BJ (cell line): ENCODE measurements at regions not wholly inside any gene's neighbourhood (a gene's known extent, or its start where the extent isn't known, plus 50 kb on each side); places are given as distances from the start of the nearest gene placed in this dataset.
"Not testable (repeated sequence)": the region's sequence is repeated elsewhere in the genome, so short reads cannot be mapped to it uniquely, and the experiment has no call there.

Source experiments
- CTCF ChIA-PET: fragments of 350-600 bp; formaldehyde crosslinking; extraction: SDS; loops from one replicate; lab custom pipeline; 2021; ENCODE audit warnings: antibody characterized with exemption, inconsistent platforms; lab: Yijun Ruan, JAX
- POLR2A ChIA-PET: fragments of 300-600 bp; sonication (Branson Sonifier 250); formaldehyde crosslinking; extraction: SDS; loops from one replicate; lab custom pipeline; 2021; ENCODE audit warnings: antibody characterized with exemption; lab: Charles Lee
- DNase-seq: peaks from one replicate; pipeline ENCODE4 v3.0.0-alpha.2; 2011; ENCODE audit warnings: low read depth
- H3K27me3 ChIP-seq: 2 replicates; pipeline ENCODE4 v1.6.0; 2011; ENCODE audit warnings: low read length; ENCODE audit not compliant: control insufficient read depth, insufficient read depth
- H3K36me3 ChIP-seq: 2 replicates; pipeline ENCODE4 v1.5.1; 2011; ENCODE audit warnings: low read length; ENCODE audit not compliant: control insufficient read depth, insufficient read depth
- H3K4me3 ChIP-seq: 2 replicates; pipeline ENCODE4 v1.5.1; 2011; ENCODE audit warnings: low read depth, mild to moderate bottlenecking, control low read depth, low read length
- TF ChIP-seq, protein P1 (sequence below): IDR thresholded peaks from 2 replicates; pipeline ENCODE4 v1.5.1; 2011; ENCODE audit warnings: low read depth, mild to moderate bottlenecking, control low read depth, inconsistent platforms, low read length, moderate library complexity; ENCODE audit not compliant: insufficient read depth

DNA sequence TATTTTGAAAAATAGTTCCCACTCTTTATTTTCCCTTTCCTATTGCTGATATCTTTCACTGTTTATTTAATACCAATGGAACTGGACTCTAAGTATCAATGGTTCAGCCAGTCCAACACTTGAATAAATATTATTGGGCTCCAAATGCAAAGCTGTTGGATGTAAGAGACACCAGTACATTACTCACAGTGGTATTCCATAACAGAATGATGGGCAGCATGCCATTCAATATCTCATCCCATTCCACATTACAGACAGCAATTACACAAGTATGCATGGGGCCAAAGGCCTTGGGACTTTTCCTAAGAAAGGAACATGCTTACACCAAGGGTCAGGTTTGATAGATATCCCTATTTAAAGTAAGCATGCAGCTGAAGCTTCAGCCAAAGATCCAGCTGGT is 231.9 kb downstream of the RND3 start:
- no peaks in the 10 kb centered on the region for H3K36me3 ChIP-seq
- POLR2A ChIA-PET = interaction anchor here (0.6 to 0.8 kb wide), 2 partner anchors 215 to 563 kb away, joined by 3 to 5 read pairs; no protein-coding TSS in a partner anchor
- no peak overlapping the region for H3K4me3 ChIP-seq
- no peak for DNase-seq
- H3K27me3 ChIP-seq = peaks cover 1% of the 10 kb centered on the region; the same call in 1 of the 2 replicates
- TF ChIP-seq, protein P1, sequence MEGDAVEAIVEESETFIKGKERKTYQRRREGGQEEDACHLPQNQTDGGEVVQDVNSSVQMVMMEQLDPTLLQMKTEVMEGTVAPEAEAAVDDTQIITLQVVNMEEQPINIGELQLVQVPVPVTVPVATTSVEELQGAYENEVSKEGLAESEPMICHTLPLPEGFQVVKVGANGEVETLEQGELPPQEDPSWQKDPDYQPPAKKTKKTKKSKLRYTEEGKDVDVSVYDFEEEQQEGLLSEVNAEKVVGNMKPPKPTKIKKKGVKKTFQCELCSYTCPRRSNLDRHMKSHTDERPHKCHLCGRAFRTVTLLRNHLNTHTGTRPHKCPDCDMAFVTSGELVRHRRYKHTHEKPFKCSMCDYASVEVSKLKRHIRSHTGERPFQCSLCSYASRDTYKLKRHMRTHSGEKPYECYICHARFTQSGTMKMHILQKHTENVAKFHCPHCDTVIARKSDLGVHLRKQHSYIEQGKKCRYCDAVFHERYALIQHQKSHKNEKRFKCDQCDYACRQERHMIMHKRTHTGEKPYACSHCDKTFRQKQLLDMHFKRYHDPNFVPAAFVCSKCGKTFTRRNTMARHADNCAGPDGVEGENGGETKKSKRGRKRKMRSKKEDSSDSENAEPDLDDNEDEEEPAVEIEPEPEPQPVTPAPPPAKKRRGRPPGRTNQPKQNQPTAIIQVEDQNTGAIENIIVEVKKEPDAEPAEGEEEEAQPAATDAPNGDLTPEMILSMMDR = no peak
- CTCF ChIA-PET = interaction anchor here (1.5 kb wide), 1 partner anchor 17 kb away, joined by 3 read pairs; no protein-coding TSS in a partner anchor

- POLR2A ChIA-PET, DNase-seq, H3K36me3 ChIP-seq, H3K27me3 ChIP-seq, H3K4me3 ChIP-seq: not testable (repeated sequence)
- CTCF ChIA-PET = interaction anchor here (1.2 kb wide), 1 partner anchor 10 kb away, joined by 3 read pairs; no protein-coding TSS in a partner anchor
Measured at GRCh38 chr2:150249735-150250134, 237.7 kb downstream of the RND3 start.

DNA sequence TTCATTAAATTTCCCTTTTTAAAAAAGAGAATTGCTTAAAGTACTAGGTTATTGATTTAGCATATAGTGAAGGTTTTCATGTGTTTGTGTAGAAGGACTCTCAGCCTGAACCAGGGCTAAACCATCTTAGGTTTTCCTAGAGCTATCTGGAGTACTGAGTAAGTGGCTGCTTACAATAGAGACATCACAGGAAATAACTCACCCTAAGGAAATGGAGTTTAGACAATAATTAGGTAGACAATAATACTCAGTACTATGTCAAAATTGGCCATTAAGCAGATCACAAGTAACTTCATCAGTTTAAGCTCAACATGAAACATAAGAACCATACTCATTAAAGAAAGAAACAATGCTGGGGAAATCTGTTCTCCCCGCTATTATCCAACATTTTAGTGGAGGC is 240.0 kb downstream of the RND3 start:
- H3K4me3 ChIP-seq = no peak overlapping the region
- POLR2A ChIA-PET = no interaction called here
- no peak for DNase-seq
- no peaks in the 10 kb centered on the region for H3K27me3 ChIP-seq
- CTCF ChIA-PET = no interaction called here
- TF ChIP-seq, protein P1 = no peak
- H3K36me3 ChIP-seq = no peaks in the 10 kb centered on the region

- H3K36me3 ChIP-seq = no peaks in the 10 kb centered on the region
- POLR2A ChIA-PET = interaction anchor here (0.6 kb wide), 1 partner anchor 232 kb away, joined by 3 read pairs; no protein-coding TSS in a partner anchor
- CTCF ChIA-PET = interaction anchor here (0.6 to 1.4 kb wide), 4 partner anchors 8 to 110 kb away, joined by 3 to 4 read pairs (median 4); no protein-coding TSS in a partner anchor
- TF ChIP-seq, protein P1 = no peak
- peak overlapping the region; percentile 13 for H3K4me3 ChIP-seq
- no peaks in the 10 kb centered on the region for H3K27me3 ChIP-seq
- DNase-seq = peak; percentile 85
Measured at GRCh38 chr2:150234787-150235446, 252.6 kb downstream of the RND3 start.

- ChIA-PET POLR2A (no interaction called here), CTCF (no interaction called here)
- no peak for DNase-seq
- Histone ChIP-seq H3K4me3 (no peak overlapping the region), H3K27me3 (no peaks in the 10 kb centered on the region), H3K36me3 (no peaks in the 10 kb centered on the region)
- TF ChIP-seq, protein P1 = no peak
Measured at GRCh38 chr2:150232871-150233270, 254.6 kb downstream of the RND3 start.

DNA sequence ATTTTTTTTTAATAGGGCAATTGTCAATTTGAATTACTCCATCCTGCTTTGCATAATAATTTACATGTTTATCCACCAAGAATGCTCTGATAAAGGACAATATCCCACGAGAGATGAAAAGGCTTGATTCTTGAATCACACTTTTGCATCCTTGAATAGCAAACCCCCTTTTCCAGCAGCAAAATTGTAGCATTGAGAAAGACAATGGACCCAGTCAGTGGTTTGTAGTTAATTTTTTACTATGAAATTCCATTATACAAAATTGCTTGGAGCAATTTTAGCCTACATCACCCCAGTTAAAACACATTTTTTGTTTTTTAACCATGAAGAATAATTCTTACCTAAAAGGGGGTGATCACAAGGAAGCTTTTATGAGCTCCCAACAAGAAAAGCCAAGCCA is 255.1 kb downstream of the RND3 start:
- Histone ChIP-seq H3K36me3 (no peaks in the 10 kb centered on the region), H3K27me3 (no peaks in the 10 kb centered on the region), H3K4me3 (no peak overlapping the region)
- CTCF ChIA-PET = no interaction called here
- no peak for DNase-seq
- POLR2A ChIA-PET = no interaction called here
- TF ChIP-seq, protein P1 = no peak
